ENCODE measurements at regions not wholly inside any gene's neighbourhood (a gene's known extent, or its start where the extent isn't known, plus 50 kb on each side); places are given as distances from the start of the nearest gene placed in this dataset.
"Not testable (repeated sequence)": the region's sequence is repeated elsewhere in the genome, so short reads cannot be mapped to it uniquely, and the experiment has no call there.

DNA sequence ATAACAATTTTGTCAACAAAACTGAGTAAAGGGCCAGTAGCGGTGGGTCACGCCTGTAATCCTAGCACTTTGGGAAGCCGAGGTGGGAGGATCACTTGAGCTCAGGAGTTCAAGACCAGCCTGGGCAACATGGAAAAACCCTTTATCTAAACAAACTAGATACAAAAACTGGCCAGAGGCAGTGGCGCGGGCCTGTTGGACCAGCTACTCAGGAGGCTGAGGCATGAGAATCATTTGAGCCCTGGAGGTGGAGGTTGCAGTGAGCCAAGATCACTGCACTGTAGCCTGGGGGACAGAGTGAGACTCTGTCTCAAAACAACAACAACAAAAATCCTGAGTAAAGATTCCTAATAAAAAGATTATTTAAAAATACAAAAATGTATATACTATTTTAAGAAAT, 583.1 kb downstream of the KCNJ2 start:
- intact Hi-C loops (cut with micrococcal nuclease); H4K5ac ChIP-seq (ENCODE audit: low read depth, low read length); H2BK5ac ChIP-seq (ENCODE audit: low read depth, low read length, poor library complexity, severe bottlenecking); H3K9me3 ChIP-seq (ENCODE audit: control insufficient read depth, insufficient read depth, low read length); H2AK9ac ChIP-seq (replicated peaks; ENCODE audit: low read depth, low read length, poor library complexity); H3K9me1 ChIP-seq (ENCODE audit: insufficient read depth, low read length); H3K36me3 ChIP-seq (ENCODE audit: control insufficient read depth, insufficient read depth, low read length); BruUV-seq (replicated peaks); DNase-seq; H3K4me1 ChIP-seq (ENCODE audit: control insufficient read depth, insufficient read depth, low read length); H4K8ac ChIP-seq (ENCODE audit: low read depth in 2 of 2, low read length in 2 of 2); H3K27me3 ChIP-seq (ENCODE audit: control insufficient read depth, insufficient read depth, low read length); H3K18ac ChIP-seq (ENCODE audit: low read depth, low read length); H2BK15ac ChIP-seq (ENCODE audit: low read depth, low read length); H2AFZ ChIP-seq (replicated peaks; ENCODE audit: low read length, poor library complexity); H4K20me1 ChIP-seq (ENCODE audit: insufficient read depth, low read length); H3K9ac ChIP-seq (ENCODE audit: low read depth, low read length); H3K4ac ChIP-seq (ENCODE audit: low read depth, low read length); H4K91ac ChIP-seq (ENCODE audit: insufficient read depth, low read depth, low read length); dilution Hi-C loops (cut with HindIII; ENCODE audit: low sequenced_read_pairs, unreplicated experiment); H2BK20ac ChIP-seq (ENCODE audit: low read depth, low read length); ATAC-seq (ENCODE audit: low read depth); H3K14ac ChIP-seq (replicated peaks; ENCODE audit: low read depth, low read length); H3K27ac ChIP-seq (ENCODE audit: insufficient read depth, low read length); H3K79me1 ChIP-seq (ENCODE audit: low read depth in 1 of 2, low read length in 2 of 2); in situ Hi-C loops (cut with MboI; ENCODE audit: low sequenced_read_pairs); H3K4me2 ChIP-seq (ENCODE audit: low read depth, low read length); H2AK5ac ChIP-seq (ENCODE audit: low read depth, low read length); H3K56ac ChIP-seq (ENCODE audit: extremely low read depth, insufficient read depth, low read length); H3K23ac ChIP-seq (ENCODE audit: low read depth, low read length); POLR2A ChIA-PET (ENCODE audit: unreplicated experiment); H3K4me3 ChIP-seq (ENCODE audit: insufficient read depth, low read depth, low read length); H2BK120ac ChIP-seq (ENCODE audit: low read depth, low read length): not testable (repeated sequence)
- CTCF ChIA-PET, result interaction anchor here (1.1 kb wide), 1 partner anchor 14 kb away, joined by 4 read pairs; no protein-coding TSS in a partner anchor
- no CpG with 5 or more reads among the region's 5 CpGs for WGBS, 2 experiments (ENCODE audit: extremely low coverage in 2 of 2, insufficient read length in 1 of 2)

All from IMR-90 (cell line).